ENCODE measurements at regions not wholly inside any gene's neighbourhood (a gene's known extent, or its start where the extent isn't known, plus 50 kb on each side); places are given as distances from the start of the nearest gene placed in this dataset.
A peak's percentile ranks its signal among the peaks of the same experiment; 100 is the strongest.
"Not testable (repeated sequence)": the region's sequence is repeated elsewhere in the genome, so short reads cannot be mapped to it uniquely, and the experiment has no call there.

DNA sequence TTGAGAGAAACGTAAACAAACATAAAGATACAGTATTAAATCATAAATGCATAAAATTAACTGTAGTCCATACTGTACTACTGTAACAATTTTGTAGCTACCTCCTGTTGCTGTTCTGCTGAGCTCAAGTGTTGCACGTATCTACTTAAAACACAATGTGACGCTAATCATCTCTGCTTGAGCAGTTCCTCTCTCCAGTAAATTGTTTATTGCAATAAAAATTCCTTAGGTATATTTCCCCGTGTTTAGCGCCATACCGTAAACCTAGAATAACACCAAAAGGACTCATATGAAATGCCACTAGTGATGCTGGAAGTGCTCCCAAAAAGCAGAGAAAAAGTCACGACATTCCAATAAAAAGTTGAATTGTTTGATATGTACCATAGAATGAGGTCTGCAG lies 152.3 kb downstream of the LRRN1 start:
- Histone ChIP-seq H3K36me3 (ENCODE audit: low read depth) (no peaks in the 10 kb centered on the region), H3K4me1 (ENCODE audit: insufficient read depth, poor library complexity, severe bottlenecking) (no peaks in the 10 kb centered on the region), H3K9me3 (ENCODE audit: severe bottlenecking) (no peaks in the 10 kb centered on the region), H3K27me3 (ENCODE audit: insufficient read depth, poor library complexity, severe bottlenecking) (no peaks in the 10 kb centered on the region), H3K4me3 (ENCODE audit: severe bottlenecking) (no peak overlapping the region), H3K27ac (ENCODE audit: poor library complexity, severe bottlenecking) (no peak overlapping the region)
- ATAC-seq (ENCODE audit: low read depth): no peak
- TF ChIP-seq CTCF (IDR thresholded peaks at IDR 0.05; ENCODE audit: poor library complexity, severe bottlenecking): no peak
- no peak for DNase-seq (ENCODE audit: low spot score)

GRCh38 chr3:3962867-3963266 lies 163.6 kb downstream of the LRRN1 start:
- ATAC-seq (ENCODE audit: low read depth): peak; percentile 49; the same call in 1 of the 3 replicates
- DNase-seq (ENCODE audit: low spot score); H3K36me3 ChIP-seq (ENCODE audit: low read depth); H3K27ac ChIP-seq (ENCODE audit: poor library complexity, severe bottlenecking); H3K4me1 ChIP-seq (ENCODE audit: insufficient read depth, poor library complexity, severe bottlenecking); H3K9me3 ChIP-seq (ENCODE audit: severe bottlenecking); H3K27me3 ChIP-seq (ENCODE audit: insufficient read depth, poor library complexity, severe bottlenecking): not testable (repeated sequence)
- peak overlapping the region; percentile 28 for H3K4me3 ChIP-seq (ENCODE audit: severe bottlenecking)

- no peak for DNase-seq (ENCODE audit: low spot score)
- no peaks in the 10 kb centered on the region for H3K9me3 ChIP-seq (ENCODE audit: severe bottlenecking)
- no peak overlapping the region for H3K27ac ChIP-seq (ENCODE audit: poor library complexity, severe bottlenecking)
- no peak for ATAC-seq (ENCODE audit: low read depth)
- no peak for TF ChIP-seq CTCF (IDR thresholded peaks at IDR 0.05; ENCODE audit: poor library complexity, severe bottlenecking)
- H3K36me3 ChIP-seq (ENCODE audit: low read depth): no peaks in the 10 kb centered on the region
- H3K27me3 ChIP-seq (ENCODE audit: insufficient read depth, poor library complexity, severe bottlenecking): no peaks in the 10 kb centered on the region
- H3K4me3 ChIP-seq (ENCODE audit: severe bottlenecking): no peak overlapping the region
- no peaks in the 10 kb centered on the region for H3K4me1 ChIP-seq (ENCODE audit: insufficient read depth, poor library complexity, severe bottlenecking)
These were observed 184.8 kb downstream of the LRRN1 start for GRCh38 chr3:3984053-3984452.

DNA sequence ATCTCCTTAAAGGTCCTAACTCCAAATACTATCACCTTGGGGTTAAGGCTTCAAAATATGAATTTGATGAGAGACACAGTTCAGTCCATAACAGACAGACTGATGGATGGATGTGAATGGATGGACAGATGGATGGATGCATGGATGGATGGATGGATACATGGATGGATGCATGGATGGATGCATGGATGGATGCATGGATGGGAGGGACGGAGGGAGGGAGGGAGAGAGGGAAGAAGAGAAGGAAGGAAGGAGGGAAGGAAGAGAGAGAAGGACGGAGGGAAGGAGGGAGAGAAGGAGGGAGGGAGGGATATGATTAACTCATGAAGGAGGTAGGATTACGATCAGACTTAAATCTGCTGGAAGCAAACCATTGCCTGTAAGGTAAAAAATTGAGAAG lies 192.4 kb downstream of the LRRN1 start:
- no peak for DNase-seq (ENCODE audit: low spot score)
- no peaks in the 10 kb centered on the region for H3K4me1 ChIP-seq (ENCODE audit: insufficient read depth, poor library complexity, severe bottlenecking)
- TF ChIP-seq CTCF (IDR thresholded peaks at IDR 0.05; ENCODE audit: poor library complexity, severe bottlenecking): no peak

DNA sequence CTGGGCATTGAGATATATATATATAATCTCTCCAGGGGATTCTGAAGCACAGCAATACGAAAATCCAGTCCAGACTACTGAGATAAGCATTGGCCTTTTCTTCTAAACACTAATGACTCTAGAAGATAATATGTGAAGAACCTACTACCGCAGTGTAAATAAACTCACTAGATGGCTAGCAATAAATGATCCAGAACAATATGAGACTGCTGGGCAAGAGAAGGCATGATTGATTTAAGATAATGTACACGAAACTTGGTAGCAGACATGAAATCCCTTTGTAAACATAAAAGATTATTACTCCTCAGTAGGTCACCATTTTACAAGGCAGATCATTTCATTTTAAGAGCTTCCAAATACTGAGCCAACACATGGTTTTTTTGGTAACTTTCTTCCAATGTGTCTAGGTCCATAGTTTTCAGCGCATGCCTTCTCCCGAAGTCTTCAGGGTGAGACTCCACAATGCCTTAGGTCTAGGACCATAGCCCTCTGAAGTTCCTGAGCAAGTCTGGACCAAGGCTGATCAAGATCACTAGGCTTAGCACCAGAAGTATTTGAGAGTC lies 193.2 kb downstream of the LRRN1 start:
- no peak for TF ChIP-seq CTCF (IDR thresholded peaks at IDR 0.05; ENCODE audit: poor library complexity, severe bottlenecking)
- H3K9me3 ChIP-seq (ENCODE audit: severe bottlenecking): no peaks in the 10 kb centered on the region
- H3K4me3 ChIP-seq (ENCODE audit: severe bottlenecking): no peak overlapping the region
- H3K4me1 ChIP-seq (ENCODE audit: insufficient read depth, poor library complexity, severe bottlenecking): no peaks in the 10 kb centered on the region
- H3K36me3 ChIP-seq (ENCODE audit: low read depth): no peaks in the 10 kb centered on the region
- ATAC-seq (ENCODE audit: low read depth) (no peak), DNase-seq (ENCODE audit: low spot score) (no peak)
- H3K27ac ChIP-seq (ENCODE audit: poor library complexity, severe bottlenecking): no peak overlapping the region
- H3K27me3 ChIP-seq (ENCODE audit: insufficient read depth, poor library complexity, severe bottlenecking): no peaks in the 10 kb centered on the region

More for the DNA sequence above, 192.4 kb downstream of the LRRN1 start:
- Histone ChIP-seq H3K36me3 (ENCODE audit: low read depth) (no peaks in the 10 kb centered on the region), H3K9me3 (ENCODE audit: severe bottlenecking) (no peaks in the 10 kb centered on the region), H3K27ac (ENCODE audit: poor library complexity, severe bottlenecking) (no peak overlapping the region), H3K4me3 (ENCODE audit: severe bottlenecking) (no peak overlapping the region), H3K27me3 (ENCODE audit: insufficient read depth, poor library complexity, severe bottlenecking) (no peaks in the 10 kb centered on the region)
- no peak for ATAC-seq (ENCODE audit: low read depth)

Data from RWPE2 (cell line).